GM12874 (cell line): ENCODE measurements at regions not wholly inside any gene's neighbourhood (a gene's known extent, or its start where the extent isn't known, plus 50 kb on each side); places are given as distances from the start of the nearest gene placed in this dataset.

ENCODE experiments used
- CTCF ChIP-seq: IDR thresholded peaks from 2 replicates; pipeline ENCODE4 v1.5.1; 2011; ENCODE audit warnings: low read depth, mild to moderate bottlenecking, control low read depth, low read length, moderate library complexity; ENCODE audit not compliant: insufficient read depth

GRCh38 chr2:120587997-120588336 lies 147.7 kb upstream of the GLI2 start:
- TF ChIP-seq CTCF, result no peak

- no peak for TF ChIP-seq CTCF
These were observed 145.7 kb upstream of the GLI2 start for GRCh38 chr2:120589771-120590608.

GRCh38 chr2:120590841-120591240 lies 144.8 kb upstream of the GLI2 start:
- TF ChIP-seq CTCF, result no peak

GRCh38 chr2:120591572-120591971 lies 144.1 kb upstream of the GLI2 start:
- TF ChIP-seq CTCF, result no peak

- no peak for TF ChIP-seq CTCF
These were observed 143.6 kb upstream of the GLI2 start for GRCh38 chr2:120592084-120592483.

- TF ChIP-seq CTCF, result no peak
These were observed 141.6 kb upstream of the GLI2 start for GRCh38 chr2:120593921-120594686.

- TF ChIP-seq CTCF, result no peak
These were observed 140.6 kb upstream of the GLI2 start for GRCh38 chr2:120594856-120595685.
